ENCODE measurements at regions not wholly inside any gene's neighbourhood (a gene's known extent, or its start where the extent isn't known, plus 50 kb on each side); places are given as distances from the start of the nearest gene placed in this dataset.
A peak's percentile ranks its signal among the peaks of the same experiment; 100 is the strongest.

DNA sequence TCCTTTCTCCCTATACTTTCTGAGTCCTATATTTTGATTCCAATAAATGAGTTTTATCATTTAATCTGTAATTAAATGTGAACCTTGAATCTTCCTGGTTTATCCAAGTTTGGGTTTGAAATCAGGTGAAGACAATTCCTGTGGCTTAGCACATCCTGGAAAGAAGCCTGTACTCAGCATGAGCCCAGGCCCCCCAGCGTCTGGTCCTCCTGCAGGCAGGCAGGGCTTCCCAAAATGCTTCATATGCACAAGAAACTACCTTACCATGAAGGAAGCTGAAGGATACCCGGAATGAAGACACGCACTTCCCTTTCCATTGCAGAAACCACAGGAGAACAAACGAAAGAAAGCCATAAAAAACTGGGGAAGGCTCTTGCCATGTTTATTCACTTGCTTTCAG lies 157.4 kb upstream of the PDE10A start:
- POLR2A ChIA-PET: no interaction called here
- H3K9me3 Mint-ChIP-seq: no peaks in the 10 kb centered on the region
- no peak overlapping the region for H3K4me3 Mint-ChIP-seq
- no peak overlapping the region for H3K27ac Mint-ChIP-seq
- peaks cover 29% of the 10 kb centered on the region for H3K27me3 Mint-ChIP-seq
- no peaks in the 10 kb centered on the region for H3K4me1 Mint-ChIP-seq
- CTCF ChIA-PET: interaction anchor here (0.6 kb wide), 1 partner anchor 8 kb away, joined by 3 read pairs; no protein-coding TSS in a partner anchor
- no peak for DNase-seq
- no peaks in the 10 kb centered on the region for H3K36me3 Mint-ChIP-seq (ENCODE audit: low read depth)

DNA sequence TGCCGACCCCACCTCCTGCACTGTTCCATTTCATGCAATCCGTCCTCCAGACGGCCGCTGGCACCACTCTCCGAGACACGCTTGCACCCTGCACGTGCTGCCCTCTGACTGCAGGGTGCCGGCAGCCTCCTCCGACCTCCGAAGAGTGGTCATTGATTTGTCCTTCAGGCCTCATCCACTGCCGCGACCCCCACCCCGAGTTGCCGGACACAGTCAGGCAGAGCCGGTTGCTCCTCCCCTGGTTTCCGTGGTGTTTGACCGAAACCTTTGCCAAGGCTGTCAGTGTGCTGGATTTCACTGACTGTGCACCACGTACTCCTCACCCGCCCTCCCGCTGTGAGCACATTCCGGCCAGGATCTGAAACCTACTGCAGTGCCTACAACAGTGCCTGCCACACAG lies 156.4 kb upstream of the PDE10A start:
- Mint-ChIP-seq H3K27me3 (peaks cover 29% of the 10 kb centered on the region), H3K27ac (peak overlapping the region; percentile 42), H3K36me3 (ENCODE audit: low read depth) (no peaks in the 10 kb centered on the region), H3K9me3 (no peaks in the 10 kb centered on the region), H3K4me3 (no peak overlapping the region), H3K4me1 (no peaks in the 10 kb centered on the region)
- ChIA-PET CTCF (no interaction called here), POLR2A (no interaction called here)
- DNase-seq: no peak

DNA sequence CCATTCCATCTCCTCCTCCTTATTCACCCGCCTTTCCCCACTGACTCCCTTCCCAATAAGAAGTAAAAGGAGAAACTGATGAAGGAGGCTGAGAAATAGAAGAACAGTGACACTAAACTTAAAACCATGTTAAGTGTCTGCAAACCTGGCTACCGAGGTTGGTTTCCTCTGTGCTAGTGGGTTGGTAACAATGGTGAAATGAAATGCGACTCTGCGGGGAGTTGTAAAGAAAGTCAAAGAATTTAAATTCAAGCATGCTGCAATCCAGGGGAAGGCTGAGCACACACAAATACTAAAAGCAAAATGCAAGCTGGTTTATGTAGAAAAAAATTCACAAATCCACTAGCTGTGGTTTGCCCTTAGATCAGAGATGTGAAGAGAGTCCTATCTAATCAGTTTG lies 155.2 kb upstream of the PDE10A start:
- Mint-ChIP-seq H3K4me3 (no peak overlapping the region), H3K27ac (no peak overlapping the region), H3K36me3 (ENCODE audit: low read depth) (no peaks in the 10 kb centered on the region), H3K9me3 (no peaks in the 10 kb centered on the region), H3K27me3 (peaks cover 29% of the 10 kb centered on the region), H3K4me1 (no peaks in the 10 kb centered on the region)
- POLR2A ChIA-PET: no interaction called here
- CTCF ChIA-PET: no interaction called here
- no peak for DNase-seq

DNA sequence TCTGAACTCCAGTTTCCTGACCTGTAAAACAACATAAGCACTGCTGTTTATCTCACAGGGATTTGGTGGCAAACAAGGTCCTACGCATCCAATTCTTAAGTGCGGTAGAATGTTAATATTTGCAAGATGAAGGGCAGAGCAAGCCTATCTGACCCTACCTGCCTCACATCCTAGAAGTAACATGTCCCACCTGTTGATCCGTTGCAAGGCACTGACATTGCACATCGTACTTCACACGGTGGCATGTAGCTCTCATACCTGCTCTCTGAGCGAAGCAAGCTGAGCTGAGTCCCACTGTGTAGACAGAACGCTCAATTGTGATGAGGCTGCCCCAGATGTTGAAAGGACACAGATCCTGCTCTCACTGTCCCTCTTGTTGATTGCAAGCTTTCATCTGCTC lies 154.7 kb upstream of the PDE10A start:
- Mint-ChIP-seq H3K4me1 (no peaks in the 10 kb centered on the region), H3K4me3 (no peak overlapping the region), H3K9me3 (no peaks in the 10 kb centered on the region), H3K27me3 (peaks cover 29% of the 10 kb centered on the region), H3K27ac (no peak overlapping the region), H3K36me3 (ENCODE audit: low read depth) (no peaks in the 10 kb centered on the region)
- ChIA-PET CTCF (no interaction called here), POLR2A (no interaction called here)
- no peak for DNase-seq

DNA sequence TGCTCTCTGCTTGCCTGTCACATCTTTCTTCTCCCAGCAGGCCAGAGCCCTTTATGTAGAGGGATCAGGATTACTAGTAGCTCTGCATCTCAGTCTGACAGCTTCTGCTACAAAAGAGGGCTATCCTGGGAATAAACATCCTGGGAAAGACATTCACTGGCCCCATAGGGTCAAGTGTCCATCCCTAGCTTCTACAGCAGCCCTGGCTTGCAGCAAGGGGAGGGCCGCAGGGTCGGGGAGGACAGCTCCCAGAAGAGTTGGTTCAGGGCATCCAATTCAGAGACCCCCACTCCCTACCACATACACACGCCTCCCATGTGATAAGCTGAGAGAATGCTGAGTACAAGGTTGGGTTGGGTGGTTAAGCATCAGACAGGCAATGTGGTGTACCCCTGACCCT lies 154.1 kb upstream of the PDE10A start:
- CTCF ChIA-PET: interaction anchor here (0.6 kb wide), 1 partner anchor 8 kb away, joined by 3 read pairs; no protein-coding TSS in a partner anchor
- Mint-ChIP-seq H3K36me3 (ENCODE audit: low read depth) (no peaks in the 10 kb centered on the region), H3K9me3 (no peaks in the 10 kb centered on the region), H3K4me1 (no peaks in the 10 kb centered on the region), H3K27me3 (peaks cover 29% of the 10 kb centered on the region), H3K27ac (no peak overlapping the region), H3K4me3 (no peak overlapping the region)
- no peak for DNase-seq
- POLR2A ChIA-PET: no interaction called here

DNA sequence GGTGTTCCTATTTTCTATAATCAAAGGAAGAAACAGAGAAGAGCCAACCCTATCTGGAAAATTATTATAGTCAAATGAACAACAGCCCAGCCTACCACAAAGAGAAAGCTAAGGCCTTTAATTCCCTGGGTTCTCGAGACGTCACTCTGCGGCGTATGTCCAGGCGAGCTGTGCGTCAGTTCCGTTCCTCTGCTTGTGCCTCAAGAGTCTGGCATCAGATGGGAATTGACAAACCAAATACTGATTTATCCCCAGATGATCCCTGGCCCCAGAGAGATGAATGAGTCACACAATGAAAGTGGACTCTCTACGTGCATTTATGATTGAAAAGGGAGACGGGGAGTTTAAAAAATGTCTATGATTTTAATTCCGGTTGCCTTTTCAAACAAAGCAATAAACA lies 151.6 kb upstream of the PDE10A start:
- no peak overlapping the region for H3K4me3 Mint-ChIP-seq
- peaks cover 17% of the 10 kb centered on the region for H3K27me3 Mint-ChIP-seq
- POLR2A ChIA-PET: no interaction called here
- H3K4me1 Mint-ChIP-seq: no peaks in the 10 kb centered on the region
- no peak overlapping the region for H3K27ac Mint-ChIP-seq
- no peaks in the 10 kb centered on the region for H3K9me3 Mint-ChIP-seq
- CTCF ChIA-PET: no interaction called here
- DNase-seq: no peak
- H3K36me3 Mint-ChIP-seq (ENCODE audit: low read depth): no peaks in the 10 kb centered on the region

DNA sequence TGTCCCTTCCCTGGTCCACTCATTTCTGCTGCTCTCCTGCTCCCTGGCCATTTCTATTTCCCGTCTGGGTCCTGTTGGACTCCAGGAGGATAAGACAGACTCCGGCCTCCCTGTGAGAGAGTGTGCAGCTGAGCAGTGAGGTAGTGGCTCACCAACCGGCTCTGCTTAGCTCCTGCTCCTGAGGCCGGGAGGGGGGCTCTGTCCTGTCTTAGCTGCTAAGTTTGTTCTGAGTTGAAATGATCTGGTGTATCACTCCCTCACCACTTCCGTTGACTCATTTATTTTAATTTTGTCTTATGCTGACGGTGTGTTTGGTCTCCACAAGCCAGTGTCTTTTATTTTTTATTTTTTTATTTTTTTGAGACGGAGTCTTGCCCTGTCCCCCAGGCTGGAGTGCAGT lies 148.5 kb upstream of the PDE10A start:
- POLR2A ChIA-PET: no interaction called here
- Mint-ChIP-seq H3K36me3 (ENCODE audit: low read depth) (no peaks in the 10 kb centered on the region), H3K27me3 (no peaks in the 10 kb centered on the region), H3K27ac (no peak overlapping the region), H3K4me1 (no peaks in the 10 kb centered on the region), H3K4me3 (no peak overlapping the region), H3K9me3 (no peaks in the 10 kb centered on the region)
- CTCF ChIA-PET: no interaction called here
- DNase-seq: no peak

DNA sequence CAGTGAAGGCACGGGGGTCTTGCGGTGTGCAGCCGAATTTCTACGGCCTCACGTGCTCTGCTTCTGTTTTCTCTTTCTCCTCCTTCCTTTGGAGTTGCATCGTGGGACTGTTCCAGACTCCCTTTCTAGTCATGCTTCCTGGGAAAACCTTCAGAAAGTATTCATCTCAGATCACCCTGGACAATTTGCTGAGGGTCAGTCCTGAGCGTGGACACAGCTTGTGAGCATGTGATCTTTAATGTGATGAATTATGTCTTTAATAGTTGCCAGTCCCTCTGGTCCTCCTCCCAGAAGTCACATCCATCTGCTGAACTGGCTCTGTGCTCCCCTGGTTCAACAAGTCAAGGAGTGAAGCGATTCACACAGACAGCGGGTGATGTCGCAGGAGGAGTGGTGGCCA lies 145.0 kb upstream of the PDE10A start:
- Mint-ChIP-seq H3K27me3 (peaks cover 16% of the 10 kb centered on the region), H3K9me3 (peaks cover 3% of the 10 kb centered on the region), H3K27ac (no peak overlapping the region), H3K4me1 (no peaks in the 10 kb centered on the region), H3K36me3 (ENCODE audit: low read depth) (no peaks in the 10 kb centered on the region), H3K4me3 (no peak overlapping the region)
- ChIA-PET POLR2A (no interaction called here), CTCF (no interaction called here)
- no peak for DNase-seq

DNA sequence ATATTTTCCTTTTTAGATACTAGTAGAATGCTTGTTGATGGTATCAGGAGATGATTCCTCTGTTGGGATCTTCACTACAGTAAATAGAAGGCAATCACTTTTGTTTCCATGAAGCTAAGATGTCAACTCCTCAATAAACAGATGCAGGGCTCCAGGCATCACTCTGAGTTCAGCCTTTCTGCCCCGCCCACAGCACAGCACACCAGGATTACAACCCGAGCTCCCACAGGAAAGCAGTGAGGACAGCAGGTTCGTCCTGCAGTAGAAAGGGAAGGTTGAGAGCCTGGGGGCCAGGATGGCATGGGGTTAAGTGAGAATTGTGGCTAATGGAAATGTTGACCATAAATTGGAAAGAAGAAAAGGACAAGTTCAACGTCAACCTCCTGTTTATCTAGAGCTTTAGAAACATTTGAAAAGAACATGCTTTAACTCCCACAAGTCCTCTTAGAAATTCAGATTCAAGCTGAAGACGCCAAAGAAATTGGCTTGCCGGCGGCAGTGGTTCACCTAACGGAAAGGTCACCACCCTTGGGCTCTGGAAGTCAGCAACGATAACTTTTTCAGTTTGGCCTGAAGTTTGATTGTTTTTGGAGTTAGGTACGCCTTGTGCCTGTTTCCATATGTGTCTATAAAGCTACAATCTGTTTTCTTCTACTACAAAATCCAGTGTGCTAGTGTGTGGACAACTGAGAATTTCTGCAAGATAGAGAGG lies 144.4 kb upstream of the PDE10A start:
- POLR2A ChIA-PET: no interaction called here
- no peaks in the 10 kb centered on the region for H3K4me1 Mint-ChIP-seq
- no peaks in the 10 kb centered on the region for H3K36me3 Mint-ChIP-seq (ENCODE audit: low read depth)
- peaks cover 18% of the 10 kb centered on the region for H3K27me3 Mint-ChIP-seq
- no peak overlapping the region for H3K4me3 Mint-ChIP-seq
- H3K27ac Mint-ChIP-seq: no peak overlapping the region
- H3K9me3 Mint-ChIP-seq: peaks cover 3% of the 10 kb centered on the region
- CTCF ChIA-PET: no interaction called here
- no peak for DNase-seq

DNA sequence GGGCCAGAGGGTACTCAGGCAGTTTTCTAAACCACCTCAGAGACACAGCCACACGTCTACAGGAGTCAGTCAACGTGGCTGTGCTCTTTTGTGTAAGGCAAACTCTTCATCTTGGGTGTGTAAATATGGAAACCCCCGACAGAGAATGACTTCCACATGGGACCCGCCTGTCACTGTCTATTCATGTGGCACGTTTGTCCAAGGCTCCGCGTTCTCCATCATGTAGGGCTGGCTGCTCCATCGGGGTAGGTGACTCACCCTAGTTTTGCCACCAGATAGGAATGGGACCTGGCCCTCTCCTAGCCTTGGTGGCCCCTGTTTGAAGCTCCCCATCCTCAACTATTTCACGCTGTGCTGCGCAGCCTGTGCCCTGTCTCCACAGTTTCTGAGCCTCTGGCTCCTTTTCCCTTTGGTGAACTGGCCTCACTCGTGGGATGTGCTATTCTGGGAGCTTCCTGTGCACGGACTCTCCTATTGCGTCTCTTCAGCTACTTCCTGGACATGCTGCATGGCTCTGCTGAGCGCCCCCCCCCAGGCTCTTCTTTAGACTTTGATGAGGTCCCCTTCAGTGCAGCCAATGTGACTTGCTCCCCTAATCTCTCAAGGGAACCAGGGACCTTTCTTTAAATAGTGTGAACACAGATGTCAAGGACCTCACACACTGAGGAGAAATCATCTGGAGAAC lies 143.2 kb upstream of the PDE10A start:
- Mint-ChIP-seq H3K36me3 (ENCODE audit: low read depth) (no peaks in the 10 kb centered on the region), H3K4me3 (no peak overlapping the region), H3K9me3 (peaks cover 3% of the 10 kb centered on the region), H3K4me1 (no peaks in the 10 kb centered on the region), H3K27ac (no peak overlapping the region), H3K27me3 (peaks cover 18% of the 10 kb centered on the region)
- POLR2A ChIA-PET: no interaction called here
- CTCF ChIA-PET: no interaction called here
- no peak for DNase-seq

DNA sequence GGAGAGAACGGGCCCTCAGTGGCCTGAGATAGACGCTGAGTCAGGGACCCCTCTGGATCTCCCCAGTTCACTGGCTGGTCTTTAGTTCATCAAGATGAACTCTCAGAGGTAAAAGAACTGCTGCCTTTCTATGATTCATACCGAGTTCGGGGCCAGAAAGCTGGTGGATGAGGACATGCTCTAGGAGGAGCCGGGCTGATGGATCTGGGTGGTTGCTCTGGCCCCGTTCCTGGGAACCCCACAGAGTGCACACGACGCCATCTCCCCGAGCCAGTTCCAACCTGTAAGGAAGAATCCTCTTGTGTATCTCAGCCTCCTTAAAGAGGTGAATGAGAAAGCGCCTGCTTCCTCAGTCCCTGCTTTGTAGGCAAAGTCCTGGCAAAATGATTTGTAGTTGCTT lies 142.6 kb upstream of the PDE10A start:
- no peak for DNase-seq
- Mint-ChIP-seq H3K27ac (no peak overlapping the region), H3K27me3 (peaks cover 18% of the 10 kb centered on the region), H3K36me3 (ENCODE audit: low read depth) (no peaks in the 10 kb centered on the region), H3K9me3 (peaks cover 3% of the 10 kb centered on the region), H3K4me1 (no peaks in the 10 kb centered on the region), H3K4me3 (no peak overlapping the region)
- POLR2A ChIA-PET: no interaction called here
- CTCF ChIA-PET: no interaction called here

DNA sequence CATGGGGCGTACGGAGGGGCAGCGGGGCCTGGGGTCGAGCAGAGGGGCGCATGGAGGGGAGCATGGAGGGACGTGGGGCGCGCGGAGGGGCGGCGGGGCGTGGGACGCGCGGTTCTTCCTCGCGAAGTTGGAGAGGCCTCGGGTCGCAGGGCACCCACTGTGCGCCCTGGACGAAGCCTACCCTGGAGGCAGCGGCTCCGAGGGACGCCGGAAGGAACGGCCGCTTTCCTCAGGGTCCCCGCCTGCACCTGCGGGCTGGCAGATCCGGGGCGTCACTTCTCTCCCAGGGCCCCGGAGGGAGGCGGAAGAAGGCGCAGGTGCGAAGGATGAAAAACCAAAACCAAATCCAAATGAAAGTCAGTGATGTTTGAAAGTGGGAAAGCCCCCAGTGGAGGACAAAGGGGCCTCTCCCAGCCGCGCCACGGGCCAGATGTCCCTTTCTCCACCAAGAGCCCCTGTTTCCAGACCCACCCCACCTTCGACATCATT lies 142.1 kb upstream of the PDE10A start:
- no peaks in the 10 kb centered on the region for H3K4me1 Mint-ChIP-seq
- H3K9me3 Mint-ChIP-seq: peaks cover 3% of the 10 kb centered on the region
- no peak overlapping the region for H3K4me3 Mint-ChIP-seq
- DNase-seq: no peak
- no peak overlapping the region for H3K27ac Mint-ChIP-seq
- H3K27me3 Mint-ChIP-seq: peaks cover 18% of the 10 kb centered on the region
- CTCF ChIA-PET: no interaction called here
- no peaks in the 10 kb centered on the region for H3K36me3 Mint-ChIP-seq (ENCODE audit: low read depth)
- POLR2A ChIA-PET: no interaction called here

DNA sequence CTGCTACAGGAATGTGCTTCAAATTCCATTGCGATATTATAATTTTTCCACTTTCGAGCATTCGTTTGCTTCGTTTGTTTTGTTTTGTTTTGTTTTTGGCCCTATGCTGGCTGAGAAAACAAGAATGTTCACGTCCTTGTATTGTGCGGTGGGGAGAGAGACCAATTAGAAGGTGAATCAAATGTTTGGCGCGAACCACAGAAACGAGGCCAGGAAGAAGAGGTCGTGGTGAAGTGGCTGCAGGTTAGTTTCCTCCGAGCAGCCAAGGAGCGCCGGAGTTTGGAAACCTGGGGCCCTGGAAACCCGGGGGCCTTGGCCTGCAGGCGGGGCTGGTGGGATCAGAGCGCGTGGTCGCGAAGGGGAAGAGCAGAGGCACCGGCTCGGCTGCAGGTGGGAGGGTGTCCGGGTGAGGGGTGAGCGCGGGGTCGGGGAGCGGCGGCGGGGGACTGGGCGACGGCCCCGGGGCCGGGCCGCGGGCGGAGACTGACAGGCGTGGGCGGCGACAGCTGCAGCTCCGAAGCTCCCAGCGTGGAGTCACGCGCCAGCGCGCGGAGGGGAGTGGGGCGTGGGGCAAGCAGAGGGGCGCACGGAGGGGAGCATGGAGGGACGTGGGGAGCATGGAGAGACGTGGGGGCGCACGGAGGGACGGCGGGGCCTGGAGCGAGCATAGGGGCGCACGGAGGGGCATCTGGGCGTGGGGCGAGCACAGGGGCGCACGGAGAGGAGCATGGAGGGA lies 141.5 kb upstream of the PDE10A start:
- Mint-ChIP-seq H3K36me3 (ENCODE audit: low read depth) (no peaks in the 10 kb centered on the region), H3K9me3 (peaks cover 3% of the 10 kb centered on the region), H3K4me1 (no peaks in the 10 kb centered on the region), H3K4me3 (no peak overlapping the region), H3K27me3 (peaks cover 18% of the 10 kb centered on the region), H3K27ac (no peak overlapping the region)
- ChIA-PET CTCF (no interaction called here), POLR2A (no interaction called here)
- DNase-seq: no peak

All from activated CD4-positive, alpha-beta T cell treated with anti-CD3 and anti-CD28 coated beads, Interleukin-2, amount 10 ng/mL, durations not matched to agents 7 days and 5 days (primary cell).